ENCODE measurements at regions not wholly inside any gene's neighbourhood (a gene's known extent, or its start where the extent isn't known, plus 50 kb on each side); places are given as distances from the start of the nearest gene placed in this dataset.
"Not testable (repeated sequence)": the region's sequence is repeated elsewhere in the genome, so short reads cannot be mapped to it uniquely, and the experiment has no call there.

DNA sequence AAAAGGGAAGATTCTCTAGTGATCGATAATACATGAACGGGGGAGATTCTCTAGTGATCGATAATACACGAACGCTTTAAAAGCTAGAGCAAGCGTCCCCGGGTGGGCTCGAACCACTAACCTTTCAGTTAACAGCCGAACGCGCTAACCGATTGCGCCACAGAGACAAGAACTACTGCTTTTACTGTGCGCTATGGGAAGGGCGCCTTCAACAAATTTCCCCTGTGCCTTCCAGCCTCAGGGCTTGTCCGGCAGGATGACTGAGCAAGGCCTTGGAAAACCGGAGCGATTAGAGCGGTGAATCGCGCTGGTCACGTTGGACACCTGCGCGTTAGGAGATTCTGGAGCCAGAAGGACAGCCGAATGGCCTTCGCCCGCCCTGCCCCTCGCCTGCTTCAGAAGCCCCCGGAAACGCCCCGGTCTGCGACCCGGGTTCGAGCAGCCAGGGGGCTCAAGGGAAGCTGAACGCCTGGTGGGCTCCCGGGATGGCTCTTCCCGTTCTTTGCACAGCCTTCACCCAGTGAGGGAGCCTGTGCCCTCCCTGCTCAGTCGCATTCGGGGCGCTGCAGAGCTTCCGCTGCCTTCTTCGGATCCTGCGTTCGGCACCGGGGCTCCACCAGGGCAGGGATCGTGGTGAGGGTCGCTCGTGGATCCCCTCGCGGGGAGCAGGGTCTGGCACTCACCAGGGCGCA is 103.5 kb downstream of the NBPF11 start:
- TF ChIP-seq SMC3 (IDR thresholded peaks at IDR 0.05; ENCODE audit: low read depth, low read length); POLR2A (IDR thresholded peaks at IDR 0.05; ENCODE audit: low read depth, low read length); CHD1 (IDR thresholded peaks at IDR 0.05; ENCODE audit: low read depth, low read length); RFX5 (IDR thresholded peaks at IDR 0.05; ENCODE audit: low read depth, low read length); FOS (IDR thresholded peaks at IDR 0.05; ENCODE audit: low read depth, low read length); MAFK (IDR thresholded peaks at IDR 0.05; ENCODE audit: low read depth, low read length); BHLHE40 (IDR thresholded peaks at IDR 0.05; ENCODE audit: low read depth, low read length); RAD21 (IDR thresholded peaks at IDR 0.05; ENCODE audit: low read length); NFE2L2 (IDR thresholded peaks at IDR 0.05; ENCODE audit: low read depth, low read length): not testable (repeated sequence)
- TF ChIP-seq, protein P1, sequence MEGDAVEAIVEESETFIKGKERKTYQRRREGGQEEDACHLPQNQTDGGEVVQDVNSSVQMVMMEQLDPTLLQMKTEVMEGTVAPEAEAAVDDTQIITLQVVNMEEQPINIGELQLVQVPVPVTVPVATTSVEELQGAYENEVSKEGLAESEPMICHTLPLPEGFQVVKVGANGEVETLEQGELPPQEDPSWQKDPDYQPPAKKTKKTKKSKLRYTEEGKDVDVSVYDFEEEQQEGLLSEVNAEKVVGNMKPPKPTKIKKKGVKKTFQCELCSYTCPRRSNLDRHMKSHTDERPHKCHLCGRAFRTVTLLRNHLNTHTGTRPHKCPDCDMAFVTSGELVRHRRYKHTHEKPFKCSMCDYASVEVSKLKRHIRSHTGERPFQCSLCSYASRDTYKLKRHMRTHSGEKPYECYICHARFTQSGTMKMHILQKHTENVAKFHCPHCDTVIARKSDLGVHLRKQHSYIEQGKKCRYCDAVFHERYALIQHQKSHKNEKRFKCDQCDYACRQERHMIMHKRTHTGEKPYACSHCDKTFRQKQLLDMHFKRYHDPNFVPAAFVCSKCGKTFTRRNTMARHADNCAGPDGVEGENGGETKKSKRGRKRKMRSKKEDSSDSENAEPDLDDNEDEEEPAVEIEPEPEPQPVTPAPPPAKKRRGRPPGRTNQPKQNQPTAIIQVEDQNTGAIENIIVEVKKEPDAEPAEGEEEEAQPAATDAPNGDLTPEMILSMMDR (conservative IDR thresholded peaks at IDR 0.05; ENCODE audit: low read depth, low read length) = not testable (repeated sequence)
- TF ChIP-seq, protein P2, sequence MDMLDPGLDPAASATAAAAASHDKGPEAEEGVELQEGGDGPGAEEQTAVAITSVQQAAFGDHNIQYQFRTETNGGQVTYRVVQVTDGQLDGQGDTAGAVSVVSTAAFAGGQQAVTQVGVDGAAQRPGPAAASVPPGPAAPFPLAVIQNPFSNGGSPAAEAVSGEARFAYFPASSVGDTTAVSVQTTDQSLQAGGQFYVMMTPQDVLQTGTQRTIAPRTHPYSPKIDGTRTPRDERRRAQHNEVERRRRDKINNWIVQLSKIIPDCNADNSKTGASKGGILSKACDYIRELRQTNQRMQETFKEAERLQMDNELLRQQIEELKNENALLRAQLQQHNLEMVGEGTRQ (IDR thresholded peaks at IDR 0.05; ENCODE audit: low read depth, low read length) = not testable (repeated sequence)
